H1 (cell line): ENCODE measurements at regions not wholly inside any gene's neighbourhood (a gene's known extent, or its start where the extent isn't known, plus 50 kb on each side); places are given as distances from the start of the nearest gene placed in this dataset.

Source experiments
- TAF1 ChIP-seq: IDR thresholded peaks from 2 replicates; pipeline ENCODE4 v1.6.1; 2011; ENCODE audit warnings: mild to moderate bottlenecking, low read depth, low read length
- ZNF274 ChIP-seq: IDR thresholded peaks from 2 replicates; pipeline ENCODE4 v1.7.0; 2012; ENCODE audit warnings: low read length, borderline replicate concordance; ENCODE audit errors: extremely low read depth

- no peak for TF ChIP-seq ZNF274
- peak; percentile 58; the same call in 1 of the 2 replicates for TF ChIP-seq TAF1
- TF ChIP-seq, all 59 proteins: peak for 7
These were observed 199.0 kb upstream of the KCNG1 start (continued) for GRCh38 chr20:51221791-51222408.
